Jurkat, Clone E6-1 (cell line): ENCODE measurements at regions not wholly inside any gene's neighbourhood (a gene's known extent, or its start where the extent isn't known, plus 50 kb on each side); places are given as distances from the start of the nearest gene placed in this dataset.
"Not testable (repeated sequence)": the region's sequence is repeated elsewhere in the genome, so short reads cannot be mapped to it uniquely, and the experiment has no call there.

ENCODE experiments used
- DNase-seq: peaks from one replicate; pipeline ENCODE4 v3.0.0-alpha.2; 2011; ENCODE audit warnings: low read depth, low spot score
- H3K4me3 ChIP-seq: 2 replicates; pipeline ENCODE4 v1.5.1; 2011; ENCODE audit warnings: mild to moderate bottlenecking, low read length, control low read depth, moderate library complexity

DNA sequence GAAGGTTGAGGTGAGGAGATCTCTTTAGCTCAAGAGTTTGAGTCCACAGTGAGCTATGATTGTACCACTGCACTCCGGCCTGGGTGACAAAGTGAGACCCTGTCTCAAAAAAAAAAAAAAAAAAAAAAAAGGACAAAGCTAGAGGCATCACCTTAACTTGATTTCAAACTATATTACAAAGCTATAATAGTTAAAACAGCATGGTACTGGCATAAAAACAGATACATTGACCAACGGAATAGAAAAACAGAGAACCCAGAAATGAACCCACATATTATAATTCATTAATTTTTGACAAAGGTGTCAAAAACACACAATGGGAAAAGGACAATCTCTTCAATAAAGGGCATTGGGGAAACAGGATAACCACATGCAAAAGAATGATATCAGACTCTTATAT, 50.8 kb upstream of the MBOAT1 start:
- DNase-seq, result no peak
- H3K4me3 ChIP-seq, result no peak overlapping the region

DNA sequence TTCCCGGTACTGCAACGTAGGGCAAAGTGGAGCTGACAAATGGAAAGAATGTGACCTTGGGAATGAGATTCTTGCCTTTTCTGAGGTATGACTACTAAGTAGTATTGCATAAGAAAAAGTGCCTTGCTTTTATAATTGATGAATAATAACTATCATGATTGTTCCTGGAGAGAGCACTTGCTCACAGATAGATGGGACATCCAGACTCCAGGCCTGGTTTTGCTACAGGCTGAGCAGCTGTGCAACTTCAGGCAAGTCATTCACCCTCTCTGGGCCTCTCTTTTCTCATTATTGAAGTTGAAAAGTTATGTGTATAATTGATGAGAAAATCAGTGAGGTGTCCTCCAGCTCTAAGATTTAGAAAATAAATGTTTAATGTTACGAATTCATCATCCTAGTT, 53.6 kb upstream of the MBOAT1 start:
- H3K4me3 ChIP-seq, result no peak overlapping the region
- DNase-seq, result no peak

DNA sequence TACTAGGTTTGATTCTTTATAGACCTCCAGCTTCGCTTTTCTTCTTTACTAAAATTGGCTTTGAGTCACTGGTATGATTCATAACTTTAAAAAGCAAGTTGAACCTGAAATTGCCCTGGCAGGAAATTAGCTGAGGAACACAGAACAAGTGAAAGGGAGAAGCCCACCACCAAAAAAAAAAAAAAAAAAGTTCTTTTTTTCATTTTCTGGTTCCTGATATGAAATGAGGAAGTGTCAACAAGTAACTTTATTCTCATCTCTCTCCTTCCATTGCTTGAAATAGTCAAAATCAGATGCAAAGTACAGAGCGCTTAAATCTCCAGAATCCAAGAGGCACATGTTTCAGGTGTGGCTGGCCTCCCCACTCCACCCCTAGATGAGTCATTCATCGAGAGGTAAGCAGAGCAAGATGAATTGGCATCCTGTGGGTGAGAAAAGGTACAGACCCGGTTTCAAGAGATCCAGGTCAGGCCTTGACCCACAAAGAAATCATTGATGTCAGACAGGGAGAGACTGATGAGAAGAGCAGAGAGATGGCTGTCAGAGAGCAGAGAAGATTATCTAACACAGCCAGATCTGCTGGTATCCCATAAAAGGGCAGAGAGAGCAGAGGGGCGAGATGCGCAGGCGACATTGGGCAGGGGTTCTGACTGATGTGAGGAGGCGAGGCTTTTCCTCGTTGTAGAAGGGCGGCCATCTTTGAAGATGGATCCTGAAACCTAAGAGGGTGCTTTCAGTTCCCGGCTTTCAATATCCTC, 54.8 kb upstream of the MBOAT1 start:
- DNase-seq, result no peak
- no peak overlapping the region for H3K4me3 ChIP-seq

DNA sequence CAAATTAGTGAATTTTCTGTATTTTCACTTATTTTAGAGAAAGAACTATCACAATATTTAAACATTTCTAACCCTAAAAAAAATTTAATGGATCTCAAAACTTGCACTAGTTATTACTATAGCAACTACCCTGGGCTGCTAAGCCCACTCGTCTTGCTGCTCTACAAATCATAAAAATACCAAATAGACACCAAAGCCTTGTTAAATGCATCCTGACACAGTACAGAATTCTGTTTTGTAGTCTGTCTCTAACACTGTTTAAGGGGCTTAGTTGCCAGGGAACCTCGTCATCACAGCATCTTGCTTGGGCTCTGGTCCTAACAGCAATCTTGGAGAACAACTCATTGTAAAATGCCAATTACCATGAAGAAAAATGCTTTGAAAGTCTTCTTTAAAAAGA, 56.9 kb upstream of the MBOAT1 start:
- no peak overlapping the region for H3K4me3 ChIP-seq
- DNase-seq, result no peak

DNA sequence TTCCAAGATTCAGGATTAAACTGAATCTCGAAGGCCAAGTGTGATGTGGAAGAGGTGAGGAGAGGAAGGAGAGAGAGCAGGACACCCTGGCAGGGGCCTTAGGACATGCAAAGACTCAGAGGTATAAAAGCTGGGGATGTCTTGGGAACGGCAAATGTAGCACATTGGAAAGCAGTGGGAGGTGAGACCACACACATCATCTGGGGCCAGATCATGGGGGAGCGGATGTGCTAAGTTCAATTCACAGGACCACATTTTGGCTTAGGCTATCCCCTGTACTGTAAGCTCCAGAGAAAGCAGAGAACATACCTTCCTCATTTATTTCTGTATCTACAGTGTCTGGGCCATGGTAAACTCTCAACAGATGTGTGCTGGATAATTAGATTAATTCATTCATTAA, 59.5 kb upstream of the MBOAT1 start:
- no peak for DNase-seq
- H3K4me3 ChIP-seq, result no peak overlapping the region

DNA sequence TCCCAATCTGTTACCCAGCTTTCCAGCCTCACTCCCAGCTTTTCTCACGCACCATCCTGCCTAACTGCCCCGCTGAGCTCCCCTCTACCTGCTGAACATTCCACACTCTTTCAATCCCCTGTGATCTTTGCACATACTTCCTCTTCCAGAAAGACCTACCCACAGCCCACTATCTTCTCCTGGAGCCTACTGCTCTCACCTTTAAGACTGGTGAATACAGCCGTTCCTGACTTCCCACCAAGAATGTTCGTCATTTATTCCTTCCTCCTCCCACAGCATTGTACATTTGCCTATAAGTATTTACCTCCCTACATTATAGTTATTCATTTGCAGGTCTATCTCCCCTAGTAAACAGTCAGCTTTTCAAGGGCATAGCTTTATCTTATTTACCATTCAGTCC, 61.9 kb upstream of the MBOAT1 start:
- no peak for DNase-seq
- H3K4me3 ChIP-seq, result no peak overlapping the region

DNA sequence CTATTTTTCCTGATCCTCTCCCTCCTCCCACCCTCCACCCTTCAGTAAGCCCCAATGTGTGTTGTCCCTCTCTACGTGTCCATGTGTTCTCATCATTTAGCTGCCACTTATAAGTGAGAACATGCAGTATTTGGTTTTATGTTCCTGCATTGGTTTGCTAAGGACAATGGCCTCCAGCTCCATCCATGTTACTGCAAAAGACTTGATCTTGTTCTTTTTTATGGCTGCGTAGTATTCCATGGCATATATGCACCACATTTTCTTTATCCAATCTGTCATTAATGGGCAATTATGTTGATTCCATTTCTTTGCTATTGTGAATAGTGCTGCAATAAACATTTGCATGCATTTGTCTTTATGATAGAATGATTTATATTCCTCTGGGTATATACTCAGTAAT, 63.6 kb upstream of the MBOAT1 start:
- H3K4me3 ChIP-seq, DNase-seq: not testable (repeated sequence)

DNA sequence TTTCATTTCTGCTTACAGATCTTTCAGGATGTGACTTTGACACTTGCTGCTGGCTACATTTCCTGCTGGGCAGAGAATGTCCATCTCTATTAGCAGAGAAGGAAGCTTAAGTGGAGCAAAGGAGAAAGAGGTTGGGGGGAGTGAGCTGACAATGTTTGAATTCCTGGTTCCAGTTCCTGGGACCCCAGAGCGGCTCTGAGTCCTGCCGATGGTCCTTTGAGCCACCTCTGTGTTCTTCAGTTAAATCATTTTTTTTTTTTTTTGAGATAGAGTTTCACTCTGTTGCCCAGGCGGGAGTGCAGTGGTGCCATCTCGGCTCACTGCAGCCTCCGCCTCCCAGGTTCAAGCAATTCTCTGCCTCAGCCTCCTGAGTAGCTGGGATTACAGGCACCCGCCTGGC, 65.5 kb upstream of the MBOAT1 start:
- not testable (repeated sequence) for DNase-seq, H3K4me3 ChIP-seq

DNA sequence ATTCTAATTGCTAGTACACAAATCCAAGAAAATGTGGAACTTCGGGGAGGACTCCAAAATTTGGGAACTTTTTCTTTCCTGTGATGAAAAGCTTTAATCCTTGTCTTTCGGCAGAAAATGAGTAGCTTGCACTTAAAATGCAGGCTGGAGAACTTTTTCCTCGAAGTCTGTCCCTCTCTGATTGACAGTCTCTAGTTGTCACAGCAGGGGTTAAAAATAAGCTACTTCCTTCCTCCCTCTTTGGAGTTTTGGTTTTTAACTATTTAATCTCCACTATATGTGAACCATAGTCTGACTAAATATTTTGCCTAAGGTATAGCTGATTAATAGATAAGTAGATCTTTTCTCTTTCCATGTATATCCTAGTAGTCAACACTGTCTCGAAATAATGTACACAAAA, 66.8 kb upstream of the MBOAT1 start:
- DNase-seq, result no peak
- H3K4me3 ChIP-seq, result no peak overlapping the region

DNA sequence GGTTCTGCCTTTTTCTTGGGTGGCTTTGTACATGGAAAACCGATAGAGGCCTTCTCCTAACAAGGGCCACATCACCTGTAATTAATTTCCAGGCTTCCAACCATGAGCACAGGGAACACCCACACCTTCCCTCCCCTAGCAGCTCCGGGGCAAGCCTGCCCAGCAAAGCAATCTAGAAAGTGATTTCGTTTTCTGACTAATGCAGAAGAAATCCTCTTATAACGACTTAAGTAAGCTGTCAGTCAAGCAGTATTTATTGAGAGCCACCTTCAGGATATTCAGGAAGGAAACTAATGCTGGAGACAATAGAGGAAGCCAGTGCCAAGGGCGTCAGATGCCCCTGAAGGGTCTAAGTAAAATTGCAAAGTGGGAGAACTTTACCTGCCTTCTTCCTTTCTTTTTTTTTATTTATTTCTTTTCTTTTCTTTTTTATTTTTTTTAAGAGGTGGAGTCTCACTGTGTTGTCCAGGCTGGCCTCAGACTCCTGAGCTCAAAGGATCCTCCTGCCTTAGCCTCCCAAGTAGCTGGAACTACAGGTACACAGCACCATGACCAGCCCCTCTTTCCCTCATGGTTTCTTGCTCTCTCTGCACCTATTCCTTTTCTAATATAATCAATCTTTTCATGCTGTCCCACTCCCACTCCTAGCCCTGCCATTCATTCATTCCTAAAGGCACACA, 67.5 kb upstream of the MBOAT1 start:
- no peak overlapping the region for H3K4me3 ChIP-seq
- DNase-seq, result no peak

DNA sequence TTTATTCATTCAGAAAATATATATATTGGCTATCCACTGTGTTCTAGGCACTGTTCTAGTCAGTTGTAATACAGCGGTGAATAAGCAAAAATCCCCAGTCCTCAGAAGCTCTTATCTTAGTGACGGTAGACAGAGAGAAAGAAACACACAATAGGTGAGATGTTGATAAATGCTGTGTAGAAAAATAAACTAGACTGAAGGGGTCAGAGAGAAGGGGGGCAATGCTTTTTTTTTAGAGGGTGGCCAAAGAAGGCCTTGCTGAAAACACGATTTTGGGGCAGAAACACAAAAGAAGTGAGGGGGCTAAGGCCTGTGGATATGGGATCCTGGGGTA, 68.0 kb upstream of the MBOAT1 start:
- DNase-seq, result no peak
- H3K4me3 ChIP-seq, result no peak overlapping the region

DNA sequence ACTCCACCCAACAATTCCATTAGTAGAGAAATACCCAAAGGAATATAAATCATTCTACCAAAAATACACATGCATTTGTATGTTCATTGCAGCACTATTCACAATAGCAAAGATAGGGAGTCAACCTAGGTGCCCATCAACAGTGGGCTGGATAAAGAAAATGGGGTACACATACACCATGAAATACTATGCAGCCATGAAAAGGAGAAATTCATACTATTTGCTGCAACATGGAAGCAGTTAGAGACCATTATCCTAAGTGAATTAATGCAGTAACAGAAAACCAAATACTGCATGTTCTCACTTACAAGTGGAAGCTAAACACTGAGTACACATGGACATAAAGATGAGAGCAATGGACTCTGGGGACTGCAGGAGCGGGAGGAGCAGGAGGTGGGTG, 72.4 kb upstream of the MBOAT1 start:
- no peak overlapping the region for H3K4me3 ChIP-seq
- DNase-seq, result no peak

DNA sequence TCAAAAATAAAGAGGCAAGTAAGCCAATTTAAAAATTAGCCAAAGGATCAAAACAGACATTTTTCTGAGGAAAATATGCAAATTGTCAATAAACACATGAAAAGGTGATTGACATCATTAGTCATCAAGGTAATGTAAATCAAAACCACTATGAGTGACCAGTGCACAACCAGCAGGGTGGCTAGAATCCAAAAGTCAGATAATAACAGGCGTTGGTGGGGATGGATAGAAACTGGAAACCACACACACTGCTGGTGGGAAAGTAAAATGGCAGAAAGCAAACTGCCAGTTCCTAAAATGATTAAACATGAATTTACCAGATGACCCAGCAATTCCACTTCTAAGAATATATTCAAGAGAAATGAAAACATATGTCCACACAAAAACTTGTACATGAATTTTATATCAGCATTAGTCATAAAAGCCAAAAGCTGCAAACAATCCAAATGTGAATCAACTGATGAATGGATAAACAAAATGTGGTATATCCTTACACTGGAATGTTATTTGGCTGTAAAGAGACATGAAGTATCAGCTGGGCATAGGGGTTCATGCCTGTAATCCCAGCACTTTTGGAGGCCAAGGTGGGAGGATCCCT, 74.8 kb upstream of the MBOAT1 start:
- no peak for DNase-seq

DNA sequence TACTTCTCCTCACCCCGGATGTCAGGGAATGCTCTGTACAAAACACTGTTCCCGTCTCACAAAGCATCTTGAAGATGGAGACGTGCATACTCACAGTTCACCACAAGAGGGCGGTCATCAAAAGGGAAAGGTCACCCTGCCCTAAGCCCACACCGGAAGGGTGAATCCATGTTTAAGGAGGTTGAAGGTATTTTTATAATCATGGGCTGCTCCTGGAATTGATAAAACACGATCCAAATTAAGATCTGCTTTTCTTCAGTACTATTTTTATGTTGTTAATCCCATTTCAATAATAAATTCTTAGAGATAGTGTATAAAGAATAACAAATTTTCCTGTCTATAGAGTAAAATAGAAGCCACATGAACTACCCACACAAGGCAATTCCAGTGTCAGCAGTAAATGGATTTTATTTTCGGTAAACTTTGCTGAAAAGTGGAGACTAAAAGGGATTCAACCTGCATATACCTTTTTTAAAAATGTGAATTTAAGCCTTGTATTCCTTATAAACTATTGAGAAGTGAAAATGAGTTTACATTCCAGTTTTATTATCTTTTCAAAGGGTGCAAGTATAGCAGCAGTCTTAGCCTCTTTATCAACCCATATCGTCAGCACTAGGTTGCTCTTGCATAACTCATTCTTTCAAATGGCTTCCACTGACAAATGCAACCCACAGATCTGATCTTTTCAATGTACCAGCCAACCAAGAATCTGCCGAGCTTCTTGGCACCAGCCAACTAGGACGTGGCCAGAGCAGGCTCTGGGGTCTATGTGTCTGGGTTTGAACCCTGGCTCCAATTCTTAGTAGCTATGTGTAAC, 79.7 kb upstream of the MBOAT1 start:
- no peak overlapping the region for H3K4me3 ChIP-seq
- DNase-seq, result peak; percentile 80

More for the DNA sequence above, 74.8 kb upstream of the MBOAT1 start:
- no peak overlapping the region for H3K4me3 ChIP-seq

DNA sequence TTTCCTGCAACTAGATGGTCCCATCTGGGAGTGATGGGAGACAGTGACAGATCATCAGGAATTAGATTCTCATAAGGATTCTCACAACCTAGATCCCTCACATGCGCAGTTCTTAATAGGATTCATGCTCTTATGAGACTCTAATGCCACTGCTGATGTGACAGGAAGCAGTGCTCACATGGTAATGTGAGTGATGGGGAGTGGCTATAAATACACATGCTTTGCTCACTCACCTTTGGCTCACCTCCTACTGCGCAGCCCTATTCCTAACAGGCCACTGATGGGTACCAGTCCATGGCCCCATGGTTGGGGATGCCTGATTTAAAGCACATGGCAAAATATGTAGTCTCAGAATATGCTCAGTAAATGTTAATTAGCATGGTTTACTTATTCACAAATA, 80.6 kb upstream of the MBOAT1 start:
- H3K4me3 ChIP-seq, result no peak overlapping the region
- DNase-seq, result no peak

DNA sequence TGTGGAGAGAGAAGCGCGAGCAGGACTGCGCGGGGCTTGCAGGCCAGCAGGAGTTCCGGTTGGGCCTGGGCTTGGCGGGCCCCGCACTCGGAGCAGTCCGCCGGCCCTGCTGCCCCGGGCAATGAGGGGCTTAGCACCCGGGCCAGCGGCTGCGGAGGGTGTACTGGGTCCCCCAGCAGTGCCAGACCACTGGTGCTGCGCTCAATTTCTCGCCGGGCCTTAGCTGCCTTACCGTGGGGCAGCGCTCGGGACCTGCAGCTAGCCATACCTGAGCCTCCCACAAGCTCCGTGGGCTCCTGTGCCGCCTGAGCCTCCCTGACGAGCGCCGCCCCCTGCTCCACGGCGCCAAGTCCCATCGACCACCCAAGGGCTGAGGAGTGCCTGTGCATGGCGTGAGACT, 89.0 kb upstream of the MBOAT1 start:
- no peak for DNase-seq
- no peak overlapping the region for H3K4me3 ChIP-seq

DNA sequence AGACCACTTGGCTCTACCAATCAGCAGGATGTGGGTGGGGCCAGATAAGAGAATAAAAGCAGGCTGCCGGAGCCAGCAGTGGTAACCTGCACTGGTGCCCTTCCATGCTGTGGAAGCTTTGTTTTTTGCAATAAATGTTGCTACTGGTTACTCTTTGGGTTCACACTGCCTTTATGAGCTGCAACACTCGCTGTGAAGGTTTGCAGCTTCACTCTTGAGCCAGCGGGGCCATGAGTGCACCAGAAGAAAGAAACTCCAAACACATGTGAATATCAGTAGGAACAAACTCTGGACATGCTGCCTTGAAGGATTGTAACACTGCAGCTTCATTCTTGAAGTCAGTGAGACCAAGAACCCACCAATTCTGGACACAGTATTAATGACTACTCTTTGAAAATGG, 89.9 kb upstream of the MBOAT1 start:
- H3K4me3 ChIP-seq, result no peak overlapping the region
- DNase-seq, result no peak

DNA sequence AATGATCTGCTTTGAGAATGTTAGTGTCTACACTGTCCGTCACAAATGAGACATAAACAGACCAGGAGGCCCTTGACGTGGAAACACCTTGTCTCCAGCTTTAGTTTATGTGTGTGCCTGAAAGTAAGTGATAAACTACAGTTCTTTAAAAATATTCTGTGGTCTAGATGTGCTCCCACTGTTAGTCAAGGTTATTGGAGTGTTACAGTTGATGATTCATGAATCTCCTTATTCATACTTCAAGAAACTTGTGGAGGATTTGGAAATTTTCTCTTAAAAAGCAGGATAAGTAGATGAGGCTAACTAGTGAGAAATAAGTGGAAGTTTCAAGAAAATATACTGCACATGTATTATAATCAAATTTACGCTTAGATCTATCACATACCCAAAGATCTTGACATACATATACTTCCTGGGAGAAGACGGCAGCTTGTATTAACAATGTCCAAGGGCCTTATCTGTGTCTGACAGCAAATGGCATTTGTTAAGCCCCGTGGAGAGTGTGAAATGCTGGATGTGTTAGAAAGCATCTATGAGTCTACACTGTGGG, 90.5 kb upstream of the MBOAT1 start:
- DNase-seq, result no peak
- H3K4me3 ChIP-seq, result no peak overlapping the region

DNA sequence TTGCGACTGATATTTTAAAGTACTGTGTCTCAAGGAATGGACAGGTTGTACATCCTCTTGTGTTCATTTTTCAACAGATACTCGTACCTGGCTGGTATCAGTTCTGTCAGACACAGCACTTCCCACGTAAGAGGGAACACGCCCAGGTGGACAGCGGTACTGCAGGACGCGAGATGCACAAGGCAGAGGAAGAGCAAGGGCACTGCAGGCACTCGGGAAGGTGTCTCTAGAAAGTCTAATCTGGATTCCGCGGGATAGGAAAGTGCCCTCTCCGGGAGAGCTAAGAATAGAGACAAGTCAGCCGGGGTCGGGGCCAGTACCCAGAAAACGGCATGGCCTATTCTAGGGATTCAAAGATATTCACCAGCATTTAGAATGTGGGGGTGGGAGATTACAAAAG, 94.2 kb upstream of the MBOAT1 start:
- H3K4me3 ChIP-seq, result no peak overlapping the region
- DNase-seq, result no peak

DNA sequence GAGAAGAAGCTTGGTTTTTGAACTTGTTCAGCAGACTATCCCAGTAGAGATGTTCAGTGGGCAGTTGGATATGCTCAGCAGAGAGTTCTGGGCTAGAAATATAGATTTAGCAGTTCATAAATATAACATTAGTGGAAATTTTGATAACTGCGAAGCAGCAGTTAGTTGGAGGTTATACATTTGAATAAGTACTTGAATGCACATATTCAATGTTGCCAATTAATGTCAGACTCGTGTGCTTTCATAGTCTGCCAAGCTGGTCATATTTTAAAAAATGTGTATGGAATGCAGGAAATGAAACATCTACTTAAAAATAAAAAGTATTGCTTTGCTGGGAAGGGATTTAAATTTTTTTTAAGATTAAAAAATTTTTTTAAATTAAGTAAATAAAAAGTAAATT, 92.5 kb upstream of the E2F3 start:
- H3K4me3 ChIP-seq, result no peak overlapping the region
- no peak for DNase-seq
